ENCODE measurements at regions not wholly inside any gene's neighbourhood (a gene's known extent, or its start where the extent isn't known, plus 50 kb on each side); places are given as distances from the start of the nearest gene placed in this dataset.

- H3K14ac ChIP-seq (ENCODE audit: insufficient read length): no peak overlapping the region
- H3K56ac ChIP-seq (replicated peaks; ENCODE audit: insufficient read length, low read depth, low read length): no peak overlapping the region
- no peak overlapping the region for H4K8ac ChIP-seq (ENCODE audit: extremely low read depth, insufficient read depth, low read length)
- DNase-seq (ENCODE audit: low read depth in 1 of 2, low spot score in 2 of 2) (no peak), FAIRE-seq (no peak)
- H2BK15ac ChIP-seq (ENCODE audit: low read length): no peak overlapping the region
- no peak overlapping the region for H3K27ac ChIP-seq (ENCODE audit: low read depth, low read length)
- H4K5ac ChIP-seq (ENCODE audit: insufficient read length, low read depth, low read length): no peak overlapping the region
- no peak overlapping the region for H2AFZ ChIP-seq (ENCODE audit: low read length)
- H2AK5ac ChIP-seq (ENCODE audit: low read depth, low read length): no peak overlapping the region
- H2BK20ac ChIP-seq (ENCODE audit: low read length): no peak overlapping the region
- H3K4me1 ChIP-seq (replicated peaks in 1 of 4; ENCODE audit: control insufficient read depth in 3 of 4, insufficient read depth in 4 of 4, low read length in 3 of 4): peaks cover 0 to 3% (median 0%) of the 10 kb centered on the region in 4 experiments; a peak in 4 of 7 replicates
- ChIA-PET CTCF (ENCODE audit: partially characterized antibody) (interaction anchor here (0.8 to 1.9 kb wide), 2 partner anchors 11 to 26 kb away, joined by 4 to 5 read pairs; no protein-coding TSS in a partner anchor), POLR2A (ENCODE audit: partially characterized antibody) (interaction anchor here (0.7 to 1.4 kb wide), 3 partner anchors 15 to 1027 kb away, joined by 3 read pairs; partner anchors contain the start of gene CTNNB1)
- no peaks in the 10 kb centered on the region for H3K36me3 ChIP-seq (ENCODE audit: control insufficient read depth in 2 of 4, insufficient read depth in 4 of 4, low read length in 3 of 4)
- H3K79me1 ChIP-seq (ENCODE audit: low read depth, low read length): no peaks in the 10 kb centered on the region
- no peaks in the 10 kb centered on the region; the same call in 1 of the 2 replicates for H3K23me2 ChIP-seq (ENCODE audit: low read depth, low read length)
- no peak overlapping the region for H3K18ac ChIP-seq (ENCODE audit: extremely low read depth, low read length)
- no peaks in the 10 kb centered on the region for H3K79me2 ChIP-seq (ENCODE audit: control insufficient read depth in 1 of 2, insufficient read depth in 2 of 2, low read length in 2 of 2)
- H3K9me3 ChIP-seq (ENCODE audit: insufficient read depth in 2 of 2, low read depth in 1 of 2, low read length in 1 of 2): no peaks in the 10 kb centered on the region
- H2BK12ac ChIP-seq (ENCODE audit: low read depth, low read length): no peak overlapping the region
- H3K9ac ChIP-seq (replicated peaks in 1 of 4; ENCODE audit: extremely low read depth in 1 of 4, low read depth in 3 of 4, low read length in 3 of 4): no peak overlapping the region
- no peak overlapping the region for H2BK120ac ChIP-seq (replicated peaks; ENCODE audit: low read depth, low read length)
- H3K23ac ChIP-seq (ENCODE audit: insufficient read length): no peak overlapping the region
- no peak overlapping the region for H3K4me3 ChIP-seq (ENCODE audit: extremely low read depth in 1 of 4, insufficient read depth in 2 of 4, low read depth in 3 of 4, low read length in 4 of 4)
- no peaks in the 10 kb centered on the region for H3K27me3 ChIP-seq (replicated peaks in 1 of 4; ENCODE audit: control insufficient read depth in 3 of 4, extremely low read depth in 1 of 4, insufficient read depth in 3 of 4, low read length in 3 of 4)
- 83% methylated on average over 4 of the region's 4 CpGs; no CpG with 5 or more reads in 1 of the 2 experiments for WGBS, 2 experiments (ENCODE audit: extremely low coverage in 1 of 2, insufficient coverage in 1 of 2, insufficient read length in 1 of 2, insufficient replicate concordance in 2 of 2, low coverage in 1 of 2, low lambda C conversion rate in 2 of 2, missing lambda C conversion rate in 1 of 2)
- TF ChIP-seq BRCA1 (IDR thresholded peaks at IDR 0.05; ENCODE audit: low read depth, low read length) (no peak), EZH2 (IDR thresholded peaks at IDR 0.05; ENCODE audit: low read depth, low read length, severe bottlenecking) (no peak), CEBPB (IDR thresholded peaks at IDR 0.05; ENCODE audit: low read depth, low read length) (no peak), MAX (IDR thresholded peaks at IDR 0.05) (no peak), PHF8 (conservative IDR thresholded peaks at IDR 0.05; ENCODE audit: low read depth, low read length) (no peak), RNF2 (IDR thresholded peaks at IDR 0.05; ENCODE audit: borderline replicate concordance, low read depth, low read length, missing control alignments, poor library complexity, severe bottlenecking) (no peak), EGR1 (IDR thresholded peaks at IDR 0.05; ENCODE audit: borderline replicate concordance, low read depth, low read length) (no peak), CHD2 (IDR thresholded peaks at IDR 0.05; ENCODE audit: low read length) (no peak), ATF2 (IDR thresholded peaks at IDR 0.05; ENCODE audit: low read length) (no peak), JUN (IDR thresholded peaks at IDR 0.05; ENCODE audit: low read depth, low read length) (no peak), NANOG (IDR thresholded peaks at IDR 0.05; ENCODE audit: insufficient read depth, low read depth, low read length, poor library complexity, severe bottlenecking) (no peak)
- H3K4ac ChIP-seq (replicated peaks; ENCODE audit: insufficient read length, low read depth, low read length): no peak overlapping the region
- no peak overlapping the region for H3K4me2 ChIP-seq (ENCODE audit: insufficient read depth in 1 of 2, low read depth in 2 of 2, low read length in 2 of 2)
- no peak overlapping the region for H4K91ac ChIP-seq (replicated peaks; ENCODE audit: insufficient read length, low read length)
- H4K20me1 ChIP-seq (replicated peaks in 1 of 2; ENCODE audit: control insufficient read depth in 1 of 2, insufficient read depth in 2 of 2, low read length in 2 of 2): no peaks in the 10 kb centered on the region
- H2BK5ac ChIP-seq (ENCODE audit: low read depth, low read length): no peak overlapping the region
Observed at GRCh38 chr3:40895109-40895508, 304.2 kb upstream of the CTNNB1 start.
